ENCODE measurements at regions not wholly inside any gene's neighbourhood (a gene's known extent, or its start where the extent isn't known, plus 50 kb on each side); places are given as distances from the start of the nearest gene placed in this dataset.

DNA sequence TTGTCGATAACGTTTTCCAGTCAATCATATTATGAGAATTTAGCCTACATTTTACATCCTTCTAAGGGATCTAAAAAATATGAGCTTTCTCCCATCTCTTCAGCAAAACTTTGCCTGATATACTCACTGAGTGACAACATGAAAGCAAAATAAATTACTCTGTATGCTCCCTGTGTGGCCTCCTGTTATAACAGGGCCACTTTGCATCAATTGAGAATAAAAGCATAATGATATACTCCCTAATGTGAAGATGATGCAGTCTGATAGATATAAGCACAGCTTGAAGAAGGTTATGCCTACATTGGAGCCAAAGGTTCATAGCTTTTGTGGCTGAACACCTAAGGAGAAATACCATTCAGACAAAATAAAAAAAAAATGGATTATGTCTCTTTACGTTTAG, 561.3 kb upstream of the ZNF717 start:
- intact Hi-C loops (cut with micrococcal nuclease) (no loop called here), in situ Hi-C loops (cut with MboI) (no loop called here)
- TF ChIP-seq MYNN (IDR thresholded peaks at IDR 0.05) (no peak), MYNN (CRISPR knock-in tag; IDR thresholded peaks at IDR 0.05) (no peak)
- TF ChIP-seq, protein P1, sequence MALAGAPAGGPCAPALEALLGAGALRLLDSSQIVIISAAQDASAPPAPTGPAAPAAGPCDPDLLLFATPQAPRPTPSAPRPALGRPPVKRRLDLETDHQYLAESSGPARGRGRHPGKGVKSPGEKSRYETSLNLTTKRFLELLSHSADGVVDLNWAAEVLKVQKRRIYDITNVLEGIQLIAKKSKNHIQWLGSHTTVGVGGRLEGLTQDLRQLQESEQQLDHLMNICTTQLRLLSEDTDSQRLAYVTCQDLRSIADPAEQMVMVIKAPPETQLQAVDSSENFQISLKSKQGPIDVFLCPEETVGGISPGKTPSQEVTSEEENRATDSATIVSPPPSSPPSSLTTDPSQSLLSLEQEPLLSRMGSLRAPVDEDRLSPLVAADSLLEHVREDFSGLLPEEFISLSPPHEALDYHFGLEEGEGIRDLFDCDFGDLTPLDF (CRISPR knock-in tag; IDR thresholded peaks at IDR 0.05): no peak
- CTCF ChIA-PET (ENCODE audit: low intra/inter-chr PET ratio): no interaction called here
- no peak for ATAC-seq
- Histone ChIP-seq H2AFZ (ENCODE audit: low read depth, low read length) (no peak overlapping the region), H4K20me1 (replicated peaks; ENCODE audit: control insufficient read depth, insufficient read depth, low read length) (no peaks in the 10 kb centered on the region), H3K79me2 (ENCODE audit: control insufficient read depth, insufficient read depth, low read length) (no peaks in the 10 kb centered on the region), H3K36me3 (ENCODE audit: control insufficient read depth, insufficient read depth, low read length) (no peaks in the 10 kb centered on the region), H3K9me3 (replicated peaks; ENCODE audit: control insufficient read depth, insufficient read depth, low read depth, low read length) (no peaks in the 10 kb centered on the region), H3K4me3 (no peak overlapping the region), H3K9me1 (ENCODE audit: control insufficient read depth, insufficient read depth, low read length) (no peaks in the 10 kb centered on the region), H3K4me1 (replicated peaks in 1 of 2; ENCODE audit: control insufficient read depth in 2 of 2, insufficient read depth in 2 of 2, low read length in 2 of 2) (no peaks in the 10 kb centered on the region), H3K27me3 (ENCODE audit: control insufficient read depth in 2 of 2, insufficient read depth in 2 of 2, low read length in 2 of 2) (no peaks in the 10 kb centered on the region), H3K9ac (ENCODE audit: insufficient read depth in 1 of 2, low read depth in 2 of 2, low read length in 2 of 2) (no peak overlapping the region), H3K4me2 (ENCODE audit: insufficient read depth, low read length) (no peak overlapping the region), H3K27ac (ENCODE audit: extremely low read depth, low read depth, low read length) (no peak overlapping the region)
- no peak for DNase-seq (ENCODE audit: extremely low read depth in 1 of 4, low spot score in 3 of 4)
- no peak for FAIRE-seq
- POLR2A ChIA-PET: no interaction called here
- no TSS peak for BruUV-seq (replicated peaks)
- WGBS (ENCODE audit: insufficient coverage, low coverage, missing lambda C conversion rate): 0% methylated on average over 2 of the region's 3 CpGs

DNA sequence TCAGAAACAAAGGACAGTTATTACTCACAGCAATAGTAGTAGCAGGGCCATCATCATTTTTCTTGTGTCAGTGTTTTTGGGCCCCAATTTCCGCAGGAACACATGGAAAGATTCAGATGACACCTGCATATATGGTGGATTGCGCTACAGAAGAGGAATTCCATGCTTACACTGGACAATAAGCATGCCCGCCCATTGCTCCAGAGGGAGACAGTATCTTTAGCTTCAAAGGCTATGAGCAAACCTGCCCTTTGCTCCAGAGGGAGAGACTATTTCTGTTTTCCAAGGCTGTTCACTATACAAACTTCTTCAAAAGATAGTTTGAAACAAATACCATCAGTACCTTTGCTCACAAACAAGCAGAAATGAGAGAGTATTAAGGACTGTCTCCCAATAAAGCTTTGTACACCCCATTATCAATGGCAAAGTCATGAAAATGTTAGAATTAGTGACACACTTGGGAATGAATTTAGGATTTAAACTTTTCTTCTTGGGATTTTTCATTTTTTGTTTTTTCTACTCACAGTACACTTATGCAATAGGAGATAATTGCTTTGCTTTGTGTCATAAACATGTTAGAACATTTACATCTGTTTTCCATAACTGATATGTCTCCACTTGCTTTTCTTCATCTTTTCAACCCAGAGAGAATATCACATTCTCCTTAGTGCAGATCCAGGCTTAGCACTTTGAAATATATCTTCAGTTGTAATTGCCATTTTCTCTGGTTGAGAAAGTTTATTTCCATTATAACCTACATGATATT, 564.5 kb upstream of the ZNF717 start:
- H3K9ac ChIP-seq (ENCODE audit: insufficient read depth in 1 of 2, low read depth in 2 of 2, low read length in 2 of 2): no peak overlapping the region
- FAIRE-seq (no peak), ATAC-seq (no peak), DNase-seq (ENCODE audit: extremely low read depth in 1 of 4, low spot score in 3 of 4) (no peak)
- in situ Hi-C loops (cut with MboI) (no loop called here), intact Hi-C loops (cut with micrococcal nuclease) (no loop called here)
- H3K27ac ChIP-seq (ENCODE audit: extremely low read depth, low read depth, low read length): no peak overlapping the region
- 0% methylated on average over 3 of the region's 3 CpGs for WGBS (ENCODE audit: insufficient coverage, low coverage, missing lambda C conversion rate)
- TF ChIP-seq HNRNPL (IDR thresholded peaks at IDR 0.05; ENCODE audit: low read depth, low read length) (no peak), SREBF2 (CRISPR knock-in tag; IDR thresholded peaks at IDR 0.05) (no peak), JUNB (CRISPR knock-in tag; conservative IDR thresholded peaks at IDR 0.05) (no peak)
- TF ChIP-seq, protein P2, sequence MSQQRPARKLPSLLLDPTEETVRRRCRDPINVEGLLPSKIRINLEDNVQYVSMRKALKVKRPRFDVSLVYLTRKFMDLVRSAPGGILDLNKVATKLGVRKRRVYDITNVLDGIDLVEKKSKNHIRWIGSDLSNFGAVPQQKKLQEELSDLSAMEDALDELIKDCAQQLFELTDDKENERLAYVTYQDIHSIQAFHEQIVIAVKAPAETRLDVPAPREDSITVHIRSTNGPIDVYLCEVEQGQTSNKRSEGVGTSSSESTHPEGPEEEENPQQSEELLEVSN (IDR thresholded peaks at IDR 0.05; ENCODE audit: borderline replicate concordance in 1 of 2, extremely low read depth in 1 of 2, insufficient read depth in 1 of 2, insufficient read length in 1 of 2, low read depth in 1 of 2, low read length in 1 of 2, poor library complexity in 1 of 2, severe bottlenecking in 1 of 2): no peak
- H3K9me1 ChIP-seq (ENCODE audit: control insufficient read depth, insufficient read depth, low read length): no peaks in the 10 kb centered on the region
- H3K79me2 ChIP-seq (ENCODE audit: control insufficient read depth, insufficient read depth, low read length): no peaks in the 10 kb centered on the region
- H3K9me3 ChIP-seq (replicated peaks; ENCODE audit: control insufficient read depth, insufficient read depth, low read depth, low read length): no peaks in the 10 kb centered on the region
- no peaks in the 10 kb centered on the region for H3K36me3 ChIP-seq (ENCODE audit: control insufficient read depth, insufficient read depth, low read length)
- POLR2A ChIA-PET: no interaction called here
- H2AFZ ChIP-seq (ENCODE audit: low read depth, low read length): no peak overlapping the region
- no peaks in the 10 kb centered on the region for H3K4me1 ChIP-seq (replicated peaks in 1 of 2; ENCODE audit: control insufficient read depth in 2 of 2, insufficient read depth in 2 of 2, low read length in 2 of 2)
- no peaks in the 10 kb centered on the region for H4K20me1 ChIP-seq (replicated peaks; ENCODE audit: control insufficient read depth, insufficient read depth, low read length)
- H3K27me3 ChIP-seq (ENCODE audit: control insufficient read depth in 2 of 2, insufficient read depth in 2 of 2, low read length in 2 of 2): no peaks in the 10 kb centered on the region
- CTCF ChIA-PET (ENCODE audit: low intra/inter-chr PET ratio): no interaction called here
- no peak overlapping the region for H3K4me3 ChIP-seq
- BruUV-seq (replicated peaks): no TSS peak
- H3K4me2 ChIP-seq (ENCODE audit: insufficient read depth, low read length): no peak overlapping the region

Data from K562 (cell line).